Hepatocyte (in vitro differentiated cells): ENCODE measurements at regions not wholly inside any gene's neighbourhood (a gene's known extent, or its start where the extent isn't known, plus 50 kb on each side); places are given as distances from the start of the nearest gene placed in this dataset.

Experiments
- DNase-seq: peaks from one replicate; pipeline ENCODE4 v3.0.0-alpha.2; 2016; ENCODE audit warnings: low spot score
- H2AFZ ChIP-seq: fragments of 200-600 bp; sonication (generic); 2 replicates; pipeline ENCODE4 v1.6.0; 2016; ENCODE audit warnings: antibody characterized with exemption, mild to moderate bottlenecking
- H3K27ac ChIP-seq: fragments of 200-600 bp; sonication (generic); 2 replicates; pipeline ENCODE4 v1.5.1; 2016; ENCODE audit warnings: mild to moderate bottlenecking
- H3K27me3 ChIP-seq: fragments of 200-600 bp; sonication (generic); 2 replicates; pipeline ENCODE4 v1.6.1; 2016
- H3K36me3 ChIP-seq: fragments of 200-600 bp; sonication (generic); replicated peaks from 2 replicates; pipeline ENCODE4 v1.5.1; 2016; ENCODE audit warnings: low read depth; ENCODE audit not compliant: insufficient read depth
- H3K4me1 ChIP-seq: fragments of 200-600 bp; sonication (generic); 2 replicates; pipeline ENCODE4 v1.5.1; 2016; ENCODE audit warnings: mild to moderate bottlenecking, moderate library complexity; ENCODE audit not compliant: insufficient read depth
- H3K4me2 ChIP-seq: fragments of 200-600 bp; sonication (generic); 2 replicates; pipeline ENCODE4 v1.6.0; 2016
- H3K4me3 ChIP-seq: fragments of 200-600 bp; sonication (generic); 2 replicates; pipeline ENCODE4 v1.5.1; 2016; ENCODE audit warnings: mild to moderate bottlenecking
- H3K79me2 ChIP-seq: fragments of 200-600 bp; sonication (generic); 2 replicates; pipeline ENCODE4 v1.6.0; 2017; ENCODE audit warnings: mild to moderate bottlenecking
- H3K9me2 ChIP-seq: fragments of 200-600 bp; sonication (generic); replicated peaks from 2 replicates; pipeline ENCODE4 v1.6.0; 2017; ENCODE audit warnings: mild to moderate bottlenecking; ENCODE audit not compliant: insufficient read depth
- H3K9me3 ChIP-seq: fragments of 200-600 bp; sonication (generic); 2 replicates; pipeline ENCODE4 v1.5.1; 2016; ENCODE audit warnings: low read depth, mild to moderate bottlenecking
- H4K20me1 ChIP-seq: fragments of 200-600 bp; sonication (generic); 2 replicates; pipeline ENCODE4 v1.6.0; 2016; ENCODE audit warnings: mild to moderate bottlenecking; ENCODE audit not compliant: insufficient read depth, poor library complexity, severe bottlenecking
- CTCF ChIP-seq: fragments of 200-600 bp; sonication (generic); IDR thresholded peaks from 2 replicates; pipeline ENCODE4 v1.5.1; 2016; ENCODE audit warnings: antibody characterized with exemption, mild to moderate bottlenecking; ENCODE audit not compliant: poor library complexity
- EZH2 ChIP-seq: fragments of 200-600 bp; sonication (generic); IDR thresholded peaks from 2 replicates; pipeline ENCODE4 v1.6.1; 2016; ENCODE audit warnings: antibody characterized with exemption, mild to moderate bottlenecking, borderline replicate concordance
- EZH2phosphoT487 ChIP-seq: fragments of 200-600 bp; sonication (generic); IDR thresholded peaks from one replicate; pipeline ENCODE4 v1.6.1; 2018; ENCODE audit warnings: antibody characterized with exemption, mild to moderate bottlenecking, low read depth, moderate library complexity; ENCODE audit not compliant: unreplicated experiment, severe bottlenecking
- WGBS: methylation state at CpG from one replicate; pipeline ENCODE4 v1.1.6; 2016; ENCODE audit warnings: low lambda C conversion rate; ENCODE audit errors: missing lambda C conversion rate; 5-methylcytosine and 5-hydroxymethylcytosine counted together

- Histone ChIP-seq H3K9me3 (no peaks in the 10 kb centered on the region), H3K4me1 (peaks cover 4% of the 10 kb centered on the region), H3K36me3 (no peaks in the 10 kb centered on the region), H3K27ac (no peak overlapping the region), H3K4me3 (no peak overlapping the region), H3K9me2 (no peaks in the 10 kb centered on the region), H4K20me1 (no peaks in the 10 kb centered on the region), H3K79me2 (no peaks in the 10 kb centered on the region), H3K4me2 (no peak overlapping the region), H3K27me3 (no peaks in the 10 kb centered on the region), H2AFZ (no peak overlapping the region)
- WGBS, result 81% methylated on average over 6 of the region's 6 CpGs
- no peak for DNase-seq
- TF ChIP-seq EZH2phosphoT487 (no peak), CTCF (no peak), EZH2 (no peak)
Measured at GRCh38 chr20:46798430-46798829, 89.0 kb downstream of the SLC2A10 start.

GRCh38 chr20:46799781-46800408, 90.4 kb downstream of the SLC2A10 start:
- Histone ChIP-seq H3K27ac (no peak overlapping the region), H3K4me2 (no peak overlapping the region), H3K4me3 (no peak overlapping the region), H2AFZ (no peak overlapping the region), H3K79me2 (no peaks in the 10 kb centered on the region), H3K4me1 (peaks cover 4% of the 10 kb centered on the region), H3K36me3 (no peaks in the 10 kb centered on the region), H3K27me3 (no peaks in the 10 kb centered on the region), H3K9me3 (no peaks in the 10 kb centered on the region), H4K20me1 (no peaks in the 10 kb centered on the region), H3K9me2 (no peaks in the 10 kb centered on the region)
- no peak for TF ChIP-seq EZH2phosphoT487
- TF ChIP-seq EZH2, result no peak
- TF ChIP-seq CTCF, result no peak
- WGBS, result 89% methylated on average over 7 of the region's 7 CpGs
- no peak for DNase-seq

GRCh38 chr20:46800409-46800804, 91.0 kb downstream of the SLC2A10 start:
- 90% methylated on average over 2 of the region's 2 CpGs for WGBS
- Histone ChIP-seq H3K27me3 (no peaks in the 10 kb centered on the region), H3K9me3 (no peaks in the 10 kb centered on the region), H3K4me1 (peaks cover 4% of the 10 kb centered on the region), H3K4me2 (no peak overlapping the region), H4K20me1 (no peaks in the 10 kb centered on the region), H3K79me2 (no peaks in the 10 kb centered on the region), H3K9me2 (no peaks in the 10 kb centered on the region), H3K27ac (no peak overlapping the region), H3K36me3 (no peaks in the 10 kb centered on the region), H2AFZ (no peak overlapping the region), H3K4me3 (no peak overlapping the region)
- no peak for TF ChIP-seq EZH2phosphoT487
- TF ChIP-seq CTCF, result no peak
- TF ChIP-seq EZH2, result no peak
- DNase-seq, result no peak
